ENCODE measurements at regions not wholly inside any gene's neighbourhood (a gene's known extent, or its start where the extent isn't known, plus 50 kb on each side); places are given as distances from the start of the nearest gene placed in this dataset.
"Not testable (repeated sequence)": the region's sequence is repeated elsewhere in the genome, so short reads cannot be mapped to it uniquely, and the experiment has no call there.

GRCh38 chr1:220475608-220476007 is 52.3 kb upstream of the MARK1 start:
- DNase-seq (ENCODE audit: extremely low spot score, insufficient read length, low read depth); FAIRE-seq: not testable (repeated sequence)

GRCh38 chr1:220475141-220475540 is 52.8 kb upstream of the MARK1 start:
- not testable (repeated sequence) for DNase-seq (ENCODE audit: extremely low spot score, insufficient read length, low read depth); FAIRE-seq

GRCh38 chr1:220473440-220473839 is 54.5 kb upstream of the MARK1 start:
- DNase-seq (ENCODE audit: extremely low spot score, insufficient read length, low read depth) (no peak), FAIRE-seq (no peak)

- FAIRE-seq (no peak), DNase-seq (ENCODE audit: extremely low spot score, insufficient read length, low read depth) (no peak)
Observed at GRCh38 chr1:220462752-220463151, 65.2 kb upstream of the MARK1 start.

DNA sequence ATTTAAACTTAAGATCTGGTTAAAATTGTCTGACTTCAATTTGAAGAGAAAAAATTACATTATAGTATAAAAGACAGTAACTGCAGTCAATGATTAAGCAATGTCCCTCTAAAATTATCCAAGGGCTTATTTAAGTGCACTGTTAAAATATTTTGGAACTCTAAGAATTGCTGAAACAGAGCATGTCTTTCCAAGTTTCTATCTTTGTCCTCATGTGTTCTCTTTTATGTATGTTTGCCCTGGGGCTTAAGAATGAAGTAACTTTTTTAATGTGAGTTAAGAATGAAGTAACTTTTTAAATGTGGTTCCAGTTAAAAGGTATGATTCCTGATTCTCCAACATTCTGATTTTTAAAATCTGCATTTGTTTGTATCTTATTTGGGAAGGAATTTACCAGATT is 69.0 kb upstream of the MARK1 start:
- FAIRE-seq (no peak), DNase-seq (ENCODE audit: extremely low spot score, insufficient read length, low read depth) (no peak)

- no peak for FAIRE-seq
Observed at GRCh38 chr1:220457957-220458609, 69.9 kb upstream of the MARK1 start.

GRCh38 chr1:220455559-220455958 is 72.4 kb upstream of the MARK1 start:
- DNase-seq (ENCODE audit: extremely low spot score, insufficient read length, low read depth): no peak
- FAIRE-seq: no peak

More at GRCh38 chr1:220457957-220458609, 69.9 kb upstream of the MARK1 start:
- no peak for DNase-seq (ENCODE audit: extremely low spot score, insufficient read length, low read depth)

DNA sequence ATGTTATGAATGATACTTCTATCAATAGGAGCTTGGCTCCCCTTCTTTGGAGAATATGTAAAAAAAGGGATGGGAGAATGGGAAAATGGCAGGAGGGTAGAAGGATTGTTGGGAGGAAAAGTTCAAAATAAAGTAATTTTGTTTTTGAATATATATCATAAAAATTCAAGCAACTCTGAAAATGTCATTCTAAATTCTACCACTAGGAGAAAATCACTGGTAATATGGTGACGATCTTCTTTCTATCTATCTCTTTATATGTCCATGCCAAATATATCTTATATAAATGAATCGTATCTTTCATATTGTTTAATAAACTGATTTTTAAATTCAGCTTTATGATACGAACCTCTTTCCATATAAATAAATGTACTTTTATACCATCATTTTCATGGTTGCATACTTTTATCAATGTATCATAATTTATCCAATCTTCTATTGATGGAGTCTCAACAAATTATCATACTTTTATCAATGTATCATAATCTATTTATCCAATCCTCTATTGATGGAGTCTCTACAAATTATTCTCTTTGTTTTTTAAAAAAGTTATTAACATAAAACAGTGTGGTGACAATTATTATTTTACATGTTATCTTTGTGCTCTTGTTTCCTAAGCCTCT is 73.7 kb upstream of the MARK1 start:
- FAIRE-seq (no peak), DNase-seq (ENCODE audit: extremely low spot score, insufficient read length, low read depth) (no peak)

- FAIRE-seq: no peak
- DNase-seq (ENCODE audit: extremely low spot score, insufficient read length, low read depth): no peak
Observed at GRCh38 chr1:220453371-220453770, 74.6 kb upstream of the MARK1 start.

DNA sequence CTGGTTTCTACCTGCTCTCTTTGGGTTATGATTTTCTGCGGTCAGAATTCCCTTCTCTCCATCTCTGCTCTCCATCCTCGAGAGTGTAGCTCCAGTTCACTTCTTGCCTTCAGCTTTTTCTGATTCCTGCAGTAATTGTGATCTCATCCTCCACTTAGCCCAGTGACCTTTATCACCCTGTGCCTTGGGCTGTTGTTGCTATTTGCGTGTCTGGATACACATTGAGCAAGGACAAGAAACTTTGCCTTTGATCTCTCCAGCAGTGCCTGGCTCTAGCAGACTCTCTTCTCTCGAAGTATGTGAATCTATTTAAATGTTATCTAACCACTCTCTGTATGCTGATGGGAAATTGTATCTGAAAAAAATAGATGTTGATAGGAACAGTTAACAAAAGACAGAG is 76.4 kb upstream of the MARK1 start:
- FAIRE-seq: no peak
- no peak for DNase-seq (ENCODE audit: extremely low spot score, insufficient read length, low read depth)

DNA sequence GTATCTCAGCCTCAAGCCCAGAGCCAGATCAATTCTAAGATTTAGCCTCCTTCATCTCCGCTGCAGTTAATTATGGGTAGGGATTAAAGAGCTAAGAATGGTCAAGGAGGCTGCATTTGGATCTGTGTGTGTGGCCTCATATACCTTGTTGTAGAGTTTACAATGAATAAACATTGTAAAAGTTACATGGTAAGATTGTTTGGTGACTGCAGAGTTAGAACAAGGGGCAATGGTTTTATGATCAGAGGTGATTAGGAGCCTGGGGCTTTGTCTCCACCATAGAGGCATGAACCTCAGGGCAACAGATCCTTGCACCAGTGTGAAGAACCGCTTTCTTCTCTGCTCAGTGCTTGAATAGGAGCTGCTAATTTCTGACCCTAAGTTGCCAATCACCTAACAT is 77.0 kb upstream of the MARK1 start:
- FAIRE-seq (no peak), DNase-seq (ENCODE audit: extremely low spot score, insufficient read length, low read depth) (no peak)

GRCh38 chr1:220448217-220448616 is 79.7 kb upstream of the MARK1 start:
- FAIRE-seq (no peak), DNase-seq (ENCODE audit: extremely low spot score, insufficient read length, low read depth) (no peak)

DNA sequence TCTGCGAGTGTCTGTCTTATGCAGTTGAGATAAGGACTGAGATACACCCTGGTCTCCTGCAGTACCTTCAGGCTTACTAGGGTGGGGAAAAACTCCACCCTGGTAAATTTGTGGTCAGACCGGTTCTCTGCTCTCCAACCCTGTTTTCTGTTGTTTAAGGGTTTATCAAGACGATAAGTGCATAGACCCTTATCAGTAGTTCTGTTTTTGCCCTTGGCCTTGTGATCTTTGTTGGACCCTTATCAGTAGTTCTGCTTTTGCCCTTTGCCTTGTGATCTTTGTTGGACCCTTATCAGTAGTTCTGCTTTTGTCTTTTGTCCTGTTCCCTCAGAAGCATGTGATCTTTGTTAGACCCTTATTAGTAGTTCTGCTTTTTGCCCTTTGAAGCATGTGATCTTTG is 83.3 kb upstream of the MARK1 start:
- DNase-seq (ENCODE audit: extremely low spot score, insufficient read length, low read depth); FAIRE-seq: not testable (repeated sequence)

- DNase-seq (ENCODE audit: extremely low spot score, insufficient read length, low read depth) (no peak), FAIRE-seq (no peak)
Observed at GRCh38 chr1:220441211-220441610, 86.7 kb upstream of the MARK1 start.

DNA sequence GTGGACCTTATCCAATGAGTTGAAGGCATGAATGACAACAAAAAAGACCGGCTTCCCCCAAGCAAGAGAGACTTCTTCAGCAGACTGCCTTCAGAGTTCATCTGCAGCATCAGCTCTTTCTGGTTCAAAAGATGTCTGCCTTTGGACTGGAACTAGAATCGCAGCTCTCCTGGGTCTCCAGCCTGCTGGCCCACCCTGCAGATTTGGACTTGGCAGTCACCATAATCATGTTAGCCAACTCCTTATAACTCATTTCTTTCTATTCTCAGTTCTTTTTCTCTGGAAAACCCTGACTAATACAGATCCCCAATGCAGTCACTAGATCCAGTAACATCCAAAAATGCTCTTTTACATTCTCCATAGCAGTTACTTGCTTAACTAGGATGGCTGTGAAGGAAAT is 89.2 kb upstream of the MARK1 start:
- FAIRE-seq (no peak), DNase-seq (ENCODE audit: extremely low spot score, insufficient read length, low read depth) (no peak)

DNA sequence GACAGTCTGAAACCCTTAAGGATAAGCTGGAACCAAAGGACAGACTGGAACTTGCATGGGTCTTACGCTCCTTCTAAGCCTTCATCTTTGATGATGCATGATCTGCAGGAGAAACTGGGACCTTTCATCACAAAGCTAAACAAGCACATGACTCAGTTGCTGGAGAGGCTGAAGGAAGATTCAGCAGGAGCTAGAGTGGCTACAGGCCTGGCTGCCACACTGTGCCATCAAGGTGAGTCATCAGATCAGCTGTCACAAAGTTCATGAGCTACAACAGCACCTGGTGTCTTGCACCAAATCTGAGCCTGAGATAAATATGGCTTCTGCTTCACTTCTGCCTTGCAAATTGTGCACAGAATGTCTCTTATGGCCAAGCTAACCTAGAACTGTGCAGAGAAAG is 95.5 kb upstream of the MARK1 start:
- FAIRE-seq: no peak

GRCh38 chr1:220431554-220432239 is 96.2 kb upstream of the MARK1 start:
- DNase-seq (ENCODE audit: extremely low spot score, insufficient read length, low read depth) (no peak), FAIRE-seq (no peak)

More for the DNA sequence above, 95.5 kb upstream of the MARK1 start:
- no peak for DNase-seq (ENCODE audit: extremely low spot score, insufficient read length, low read depth)

GRCh38 chr1:220430586-220430985 is 97.3 kb upstream of the MARK1 start:
- no peak for DNase-seq (ENCODE audit: extremely low spot score, insufficient read length, low read depth)
- FAIRE-seq: no peak

DNA sequence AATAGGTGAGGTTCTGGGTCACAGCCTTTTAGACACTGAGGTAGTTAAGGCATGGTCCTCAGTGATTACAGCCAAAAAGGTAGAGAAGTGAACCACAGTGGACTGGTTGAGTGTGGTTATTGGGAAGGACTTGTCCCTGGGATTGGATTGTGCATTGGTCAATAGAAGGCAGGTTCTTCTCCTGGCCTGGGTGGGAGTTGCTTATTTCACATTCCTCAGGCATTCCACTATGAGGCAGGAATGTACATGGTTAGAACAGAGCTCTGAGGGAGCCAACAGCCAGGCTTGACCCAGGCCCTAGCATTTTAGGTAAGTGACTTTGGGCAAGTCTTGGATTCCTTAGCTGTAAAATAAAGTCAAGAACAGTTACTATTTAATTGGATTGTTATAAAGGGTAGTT is 97.9 kb upstream of the MARK1 start:
- no peak for DNase-seq (ENCODE audit: extremely low spot score, insufficient read length, low read depth)

GRCh38 chr1:220426989-220427388 is 100.9 kb upstream of the MARK1 start:
- FAIRE-seq (no peak), DNase-seq (ENCODE audit: extremely low spot score, insufficient read length, low read depth) (no peak)

More for the DNA sequence above, 97.9 kb upstream of the MARK1 start:
- FAIRE-seq: no peak

- DNase-seq (ENCODE audit: extremely low spot score, insufficient read length, low read depth) (no peak), FAIRE-seq (no peak)
Observed at GRCh38 chr1:220425852-220426251, 102.1 kb upstream of the MARK1 start.
